ENCODE measurements at regions not wholly inside any gene's neighbourhood (a gene's known extent, or its start where the extent isn't known, plus 50 kb on each side); places are given as distances from the start of the nearest gene placed in this dataset.
"Not testable (repeated sequence)": the region's sequence is repeated elsewhere in the genome, so short reads cannot be mapped to it uniquely, and the experiment has no call there.

DNA sequence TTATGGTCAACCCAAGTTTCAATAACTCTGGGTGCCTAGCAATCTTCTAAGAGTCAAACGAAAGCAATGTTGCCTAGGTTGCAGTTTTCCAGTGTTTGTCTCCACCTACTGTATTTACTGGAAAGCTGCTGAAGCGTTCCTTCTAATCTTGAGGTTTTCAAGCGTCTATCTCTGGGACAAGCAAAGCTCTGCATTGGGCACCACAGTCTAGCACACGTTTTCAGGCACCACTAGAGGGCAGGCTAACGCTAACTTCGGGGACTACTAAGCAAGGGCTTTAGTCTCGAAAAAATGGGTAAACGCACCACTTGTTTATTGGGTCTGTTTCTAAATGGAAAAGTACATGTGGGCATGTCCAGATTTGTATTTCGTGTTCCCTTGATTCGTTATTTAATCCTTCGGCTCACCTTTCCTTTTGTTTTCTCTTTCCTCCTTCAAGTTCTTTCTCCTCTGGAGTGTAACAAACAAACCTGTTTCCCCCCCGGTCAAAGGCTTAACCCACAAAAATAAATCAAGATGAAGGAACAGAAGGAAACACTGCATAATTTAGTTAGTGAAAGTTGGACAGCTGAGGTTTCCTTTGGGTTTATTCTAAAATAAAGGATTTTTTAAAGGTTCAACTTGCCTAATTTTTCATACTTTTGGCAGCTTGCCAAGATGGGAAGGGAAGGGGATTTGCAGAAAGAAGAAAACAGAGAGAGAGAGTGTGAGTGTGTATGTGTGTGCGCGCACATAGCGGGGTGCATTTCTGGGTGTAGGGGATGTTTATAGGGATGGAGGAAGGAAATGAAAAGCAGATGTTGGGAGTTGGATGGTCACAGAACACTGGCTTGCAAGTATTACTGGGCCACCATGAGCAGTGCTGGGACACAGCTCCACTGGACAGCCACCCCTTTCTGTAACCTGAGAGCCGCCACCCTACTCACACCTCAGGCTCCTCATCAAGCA is 348.3 kb downstream of the GOLGA6L6 start:
- H3K79me2 ChIP-seq (ENCODE audit: insufficient read depth, low read length); H3K9ac ChIP-seq (ENCODE audit: insufficient read depth, low read length, poor library complexity, severe bottlenecking); H3K36me3 ChIP-seq (replicated peaks in 1 of 2; ENCODE audit: control insufficient read depth in 1 of 2, insufficient read depth in 2 of 2, low read length in 2 of 2); H3K27me3 ChIP-seq (ENCODE audit: control insufficient read depth in 2 of 2, insufficient read depth in 2 of 2, low read length in 2 of 2); H3K9me3 ChIP-seq (replicated peaks in 1 of 2; ENCODE audit: control insufficient read depth in 1 of 2, insufficient read depth in 1 of 2, low read length in 2 of 2); H3K27ac Mint-ChIP-seq; DNase-seq; H3K27ac ChIP-seq (ENCODE audit: low read depth in 1 of 2, low read length in 2 of 2); H3K4me3 Mint-ChIP-seq; H3K27me3 Mint-ChIP-seq (ENCODE audit: low read depth in 3 of 3); intact Hi-C loops (cut with micrococcal nuclease); H3K4me1 Mint-ChIP-seq; H3K9me3 Mint-ChIP-seq; H3K36me3 Mint-ChIP-seq; H3K4me1 ChIP-seq (ENCODE audit: control insufficient read depth in 1 of 2, insufficient read depth in 2 of 2, low read length in 2 of 2); H3K4me2 ChIP-seq (replicated peaks; ENCODE audit: extremely low read depth, low read length, poor library complexity, severe bottlenecking); H4K20me1 ChIP-seq (ENCODE audit: insufficient read depth, low read length): not testable (repeated sequence)
- peak overlapping the region in 1 of 3 experiments; percentile 28 for H3K4me3 ChIP-seq (replicated peaks in 1 of 3; ENCODE audit: low read depth in 2 of 3, low read length in 3 of 3)
- TF ChIP-seq, protein P1, sequence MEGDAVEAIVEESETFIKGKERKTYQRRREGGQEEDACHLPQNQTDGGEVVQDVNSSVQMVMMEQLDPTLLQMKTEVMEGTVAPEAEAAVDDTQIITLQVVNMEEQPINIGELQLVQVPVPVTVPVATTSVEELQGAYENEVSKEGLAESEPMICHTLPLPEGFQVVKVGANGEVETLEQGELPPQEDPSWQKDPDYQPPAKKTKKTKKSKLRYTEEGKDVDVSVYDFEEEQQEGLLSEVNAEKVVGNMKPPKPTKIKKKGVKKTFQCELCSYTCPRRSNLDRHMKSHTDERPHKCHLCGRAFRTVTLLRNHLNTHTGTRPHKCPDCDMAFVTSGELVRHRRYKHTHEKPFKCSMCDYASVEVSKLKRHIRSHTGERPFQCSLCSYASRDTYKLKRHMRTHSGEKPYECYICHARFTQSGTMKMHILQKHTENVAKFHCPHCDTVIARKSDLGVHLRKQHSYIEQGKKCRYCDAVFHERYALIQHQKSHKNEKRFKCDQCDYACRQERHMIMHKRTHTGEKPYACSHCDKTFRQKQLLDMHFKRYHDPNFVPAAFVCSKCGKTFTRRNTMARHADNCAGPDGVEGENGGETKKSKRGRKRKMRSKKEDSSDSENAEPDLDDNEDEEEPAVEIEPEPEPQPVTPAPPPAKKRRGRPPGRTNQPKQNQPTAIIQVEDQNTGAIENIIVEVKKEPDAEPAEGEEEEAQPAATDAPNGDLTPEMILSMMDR (IDR thresholded peaks at IDR 0.05): peak; percentile 51
- H2AFZ ChIP-seq (ENCODE audit: insufficient read depth, low read depth, low read length, poor library complexity, severe bottlenecking): peak overlapping the region; percentile 30
- 14% methylated on average over 12 of the region's 16 CpGs for whole genome bisulfite sequencing (ENCODE audit: insufficient coverage)

DNA sequence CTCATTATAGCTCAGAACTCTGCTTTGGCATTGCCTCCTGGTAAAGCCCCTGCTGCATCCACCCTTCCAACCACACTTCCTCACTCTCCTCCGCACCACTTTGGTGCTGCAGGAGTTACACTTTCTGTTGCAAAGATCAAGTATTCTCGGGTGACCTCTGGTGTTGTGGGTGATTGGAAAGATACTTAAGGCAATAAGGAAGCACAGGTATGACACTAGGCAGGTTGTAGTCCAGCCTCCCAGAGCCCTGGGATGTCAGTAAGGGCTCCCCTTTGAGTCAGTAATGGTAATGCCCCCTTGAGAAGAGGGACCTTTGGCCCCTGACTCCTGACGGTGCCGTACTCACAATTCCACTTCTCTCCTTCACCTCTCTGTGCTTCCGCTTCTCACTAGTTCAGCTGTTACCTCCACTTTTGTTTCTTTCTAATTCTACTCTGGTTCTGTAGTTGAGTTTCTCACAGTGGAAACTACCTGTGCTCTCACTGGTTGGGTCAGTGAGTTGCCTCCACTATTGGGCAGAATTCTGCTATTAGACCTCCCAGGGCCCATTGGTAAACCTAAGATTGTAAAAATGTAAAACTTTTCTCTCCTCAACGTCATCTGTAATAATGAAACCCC is 350.0 kb downstream of the GOLGA6L6 start:
- H3K27ac ChIP-seq (ENCODE audit: low read depth in 1 of 2, low read length in 2 of 2); H3K4me3 ChIP-seq (replicated peaks in 1 of 3; ENCODE audit: low read depth in 2 of 3, low read length in 3 of 3); H3K36me3 Mint-ChIP-seq; H3K9me3 ChIP-seq (replicated peaks in 1 of 2; ENCODE audit: control insufficient read depth in 1 of 2, insufficient read depth in 1 of 2, low read length in 2 of 2); H3K4me2 ChIP-seq (replicated peaks; ENCODE audit: extremely low read depth, low read length, poor library complexity, severe bottlenecking); H3K36me3 ChIP-seq (replicated peaks in 1 of 2; ENCODE audit: control insufficient read depth in 1 of 2, insufficient read depth in 2 of 2, low read length in 2 of 2); H3K27me3 ChIP-seq (ENCODE audit: control insufficient read depth in 2 of 2, insufficient read depth in 2 of 2, low read length in 2 of 2); H3K4me1 Mint-ChIP-seq; H2AFZ ChIP-seq (ENCODE audit: insufficient read depth, low read depth, low read length, poor library complexity, severe bottlenecking); H3K4me3 Mint-ChIP-seq; H4K20me1 ChIP-seq (ENCODE audit: insufficient read depth, low read length); intact Hi-C loops (cut with micrococcal nuclease); DNase-seq; H3K9me3 Mint-ChIP-seq; H3K79me2 ChIP-seq (ENCODE audit: insufficient read depth, low read length); H3K27me3 Mint-ChIP-seq (ENCODE audit: low read depth in 3 of 3); H3K9ac ChIP-seq (ENCODE audit: insufficient read depth, low read length, poor library complexity, severe bottlenecking); H3K4me1 ChIP-seq (ENCODE audit: control insufficient read depth in 1 of 2, insufficient read depth in 2 of 2, low read length in 2 of 2); H3K27ac Mint-ChIP-seq: not testable (repeated sequence)
- 61% methylated on average over 2 of the region's 6 CpGs for WGBS (ENCODE audit: insufficient coverage)

DNA sequence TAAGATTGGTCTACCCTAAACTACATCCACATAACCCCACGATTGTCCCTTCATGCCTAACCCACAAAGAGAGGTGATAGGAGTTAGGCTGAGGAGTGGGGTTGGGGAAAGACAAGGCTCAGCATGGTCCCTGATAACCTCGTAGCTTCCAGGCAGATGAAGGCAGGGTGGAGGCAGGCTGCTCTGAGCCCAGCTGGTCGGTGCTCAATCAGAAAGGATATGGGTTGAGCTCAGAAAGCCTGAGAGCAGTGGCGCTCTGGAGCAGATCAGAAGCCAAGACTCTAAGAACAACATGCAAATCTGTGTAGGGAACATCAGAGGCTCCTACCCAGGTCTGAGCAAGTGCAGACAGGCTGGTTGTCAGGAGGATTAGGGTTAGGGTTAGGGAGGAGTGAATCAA is 353.0 kb downstream of the GOLGA6L6 start:
- H3K9me3 ChIP-seq (replicated peaks in 1 of 2; ENCODE audit: control insufficient read depth in 1 of 2, insufficient read depth in 1 of 2, low read length in 2 of 2); H3K27ac Mint-ChIP-seq; H3K36me3 Mint-ChIP-seq; H3K9ac ChIP-seq (ENCODE audit: insufficient read depth, low read length, poor library complexity, severe bottlenecking); H3K36me3 ChIP-seq (replicated peaks in 1 of 2; ENCODE audit: control insufficient read depth in 1 of 2, insufficient read depth in 2 of 2, low read length in 2 of 2); H4K20me1 ChIP-seq (ENCODE audit: insufficient read depth, low read length); H3K4me2 ChIP-seq (replicated peaks; ENCODE audit: extremely low read depth, low read length, poor library complexity, severe bottlenecking); H2AFZ ChIP-seq (ENCODE audit: insufficient read depth, low read depth, low read length, poor library complexity, severe bottlenecking); intact Hi-C loops (cut with micrococcal nuclease); H3K4me1 Mint-ChIP-seq; H3K4me1 ChIP-seq (ENCODE audit: control insufficient read depth in 1 of 2, insufficient read depth in 2 of 2, low read length in 2 of 2); H3K4me3 Mint-ChIP-seq; H3K9me3 Mint-ChIP-seq; DNase-seq; H3K79me2 ChIP-seq (ENCODE audit: insufficient read depth, low read length); H3K27me3 Mint-ChIP-seq (ENCODE audit: low read depth in 3 of 3); H3K27me3 ChIP-seq (ENCODE audit: control insufficient read depth in 2 of 2, insufficient read depth in 2 of 2, low read length in 2 of 2); H3K4me3 ChIP-seq (replicated peaks in 1 of 3; ENCODE audit: low read depth in 2 of 3, low read length in 3 of 3); H3K27ac ChIP-seq (ENCODE audit: low read depth in 1 of 2, low read length in 2 of 2): not testable (repeated sequence)
- WGBS (ENCODE audit: insufficient coverage): 76% methylated on average over 3 of the region's 4 CpGs

All from CD14-positive monocyte (primary cell).